Right lobe of liver (tissue), 4 donors: ENCODE measurements at regions not wholly inside any gene's neighbourhood (a gene's known extent, or its start where the extent isn't known, plus 50 kb on each side); places are given as distances from the start of the nearest gene placed in this dataset.

Experiments used
- POLR2A ChIP-seq: fragments of 450-650 bp; IDR thresholded peaks from one replicate; pipeline ENCODE4 v1.6.1; 2017; ENCODE audit warnings: antibody characterized with exemption, mild to moderate bottlenecking
- TF ChIP-seq, protein P1 (sequence below), 4 donors: fragments of 200-600 bp in 3 of 4; fragments of 450-650 bp in 1 of 4; IDR thresholded peaks; one replicate each; pipeline versions ENCODE4 v1.5.1 to v1.8.0; 2016 to 2022; ENCODE audit warnings: antibody characterized with exemption in 4 of 4, mild to moderate bottlenecking in 2 of 4
- donor health status: DM: no; HTN: no; CAD: no.
- donor health status: DM: no; HTN: no; CAD: no.
- donor health status: DM: no; HTN: yes; CAD: no.

DNA sequence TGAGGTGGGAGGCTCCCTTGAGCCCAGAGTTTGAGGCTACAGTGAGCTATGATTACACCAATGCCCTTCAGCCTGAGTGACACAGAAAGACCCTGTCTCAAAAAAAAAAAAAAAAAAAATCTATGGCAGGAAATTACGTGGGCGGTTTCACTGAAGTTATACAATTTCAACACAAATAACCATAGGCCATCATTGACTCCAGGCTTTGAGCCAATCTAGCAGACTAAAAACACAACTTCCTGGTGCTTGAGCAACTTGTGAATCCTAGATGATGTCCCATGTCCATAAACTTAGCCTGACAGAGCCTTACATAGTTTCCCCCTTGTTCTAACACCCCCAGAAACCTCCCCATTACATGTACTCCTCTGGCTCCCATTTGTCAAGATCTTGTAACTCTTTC, 131.8 kb downstream of the QRSL1 start:
- TF ChIP-seq, protein P1, sequence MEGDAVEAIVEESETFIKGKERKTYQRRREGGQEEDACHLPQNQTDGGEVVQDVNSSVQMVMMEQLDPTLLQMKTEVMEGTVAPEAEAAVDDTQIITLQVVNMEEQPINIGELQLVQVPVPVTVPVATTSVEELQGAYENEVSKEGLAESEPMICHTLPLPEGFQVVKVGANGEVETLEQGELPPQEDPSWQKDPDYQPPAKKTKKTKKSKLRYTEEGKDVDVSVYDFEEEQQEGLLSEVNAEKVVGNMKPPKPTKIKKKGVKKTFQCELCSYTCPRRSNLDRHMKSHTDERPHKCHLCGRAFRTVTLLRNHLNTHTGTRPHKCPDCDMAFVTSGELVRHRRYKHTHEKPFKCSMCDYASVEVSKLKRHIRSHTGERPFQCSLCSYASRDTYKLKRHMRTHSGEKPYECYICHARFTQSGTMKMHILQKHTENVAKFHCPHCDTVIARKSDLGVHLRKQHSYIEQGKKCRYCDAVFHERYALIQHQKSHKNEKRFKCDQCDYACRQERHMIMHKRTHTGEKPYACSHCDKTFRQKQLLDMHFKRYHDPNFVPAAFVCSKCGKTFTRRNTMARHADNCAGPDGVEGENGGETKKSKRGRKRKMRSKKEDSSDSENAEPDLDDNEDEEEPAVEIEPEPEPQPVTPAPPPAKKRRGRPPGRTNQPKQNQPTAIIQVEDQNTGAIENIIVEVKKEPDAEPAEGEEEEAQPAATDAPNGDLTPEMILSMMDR (IDR thresholded peaks at IDR 0.05): no peak
- TF ChIP-seq POLR2A: no peak
